Naive thymus-derived CD4-positive, alpha-beta T cell (primary cell): ENCODE measurements at regions not wholly inside any gene's neighbourhood (a gene's known extent, or its start where the extent isn't known, plus 50 kb on each side); places are given as distances from the start of the nearest gene placed in this dataset.

Source experiments
- ATAC-seq: fragments of 150-1000 bp; cut with Tn5 transposase; 2 replicates; pipeline ENCODE4 v1.10.0; 2021; ENCODE audit warnings: mild to moderate bottlenecking, moderate library complexity
- CTCF ChIA-PET: fragments of 350-600 bp; sonication (Branson Sonifier 250); formaldehyde crosslinking; loops from one replicate; lab custom pipeline; 2021; ENCODE audit warnings: antibody characterized with exemption; lab: Charles Lee
- POLR2A ChIA-PET: fragments of 350-600 bp; sonication (Branson Sonifier 250); formaldehyde crosslinking; loops from one replicate; lab custom pipeline; 2021; ENCODE audit warnings: antibody characterized with exemption, inconsistent platforms; lab: Charles Lee
- DNase-seq, 9 donors: peaks; one replicate each; pipeline versions ENCODE4 v3.0.0 to v3.0.0-alpha.2; 2020 to 2022; ENCODE audit warnings: mixed read lengths in 1 of 9
- H3K27ac ChIP-seq: one replicate; pipeline ENCODE4 v1.7.0; 2013; ENCODE audit warnings: mild to moderate bottlenecking, low read depth, low read length, moderate library complexity
- H3K27me3 ChIP-seq, 2 donors: one replicate each; pipeline ENCODE4 v1.7.0; 2013; ENCODE audit warnings: low read length in 2 of 2, mild to moderate bottlenecking in 2 of 2, moderate library complexity in 2 of 2; ENCODE audit not compliant: control insufficient read depth in 2 of 2, insufficient read depth in 2 of 2
- H3K36me3 ChIP-seq, 3 experiments: 1 replicate in 2 of 3; 2 replicates in 1 of 3; pipeline ENCODE4 v1.7.0; 2013; ENCODE audit warnings: low read length in 3 of 3, mild to moderate bottlenecking in 3 of 3, moderate library complexity in 1 of 3; ENCODE audit not compliant: insufficient read depth in 3 of 3, control insufficient read depth in 2 of 3
- H3K4me1 ChIP-seq, 2 donors: one replicate each; pipeline ENCODE4 v1.7.0; 2013; ENCODE audit warnings: low read length in 2 of 2, mild to moderate bottlenecking in 2 of 2, moderate library complexity in 1 of 2; ENCODE audit not compliant: control insufficient read depth in 2 of 2, insufficient read depth in 2 of 2
- H3K4me3 ChIP-seq: 2 replicates; pipeline ENCODE4 v1.7.0; 2013; ENCODE audit warnings: mild to moderate bottlenecking, low read length
- H3K9me3 ChIP-seq, 3 experiments: 1 replicate in 2 of 3; 2 replicates in 1 of 3; pipeline ENCODE4 v1.7.0; 2013; ENCODE audit warnings: low read length in 3 of 3; ENCODE audit not compliant: control insufficient read depth in 2 of 3
- H3K27ac Mint-ChIP-seq, 9 donors: one replicate each; pipeline ENCODE4 v1.8.0; 2020 to 2022; ENCODE audit warnings: mixed read lengths in 9 of 9, mild to moderate bottlenecking in 8 of 9, moderate library complexity in 5 of 9, inconsistent platforms in 2 of 9
- H3K27me3 Mint-ChIP-seq, 5 donors: one replicate each; pipeline ENCODE4 v1.8.0; 2021 to 2022; ENCODE audit warnings: mixed read lengths in 5 of 5, mild to moderate bottlenecking in 1 of 5
- H3K36me3 Mint-ChIP-seq, 5 donors: one replicate each; pipeline ENCODE4 v1.8.0; 2020 to 2022; ENCODE audit warnings: mixed read lengths in 5 of 5, mild to moderate bottlenecking in 3 of 5, inconsistent platforms in 1 of 5
- H3K4me1 Mint-ChIP-seq, 7 donors: one replicate each; pipeline ENCODE4 v1.8.0; 2020 to 2022; ENCODE audit warnings: mixed read lengths in 7 of 7, mild to moderate bottlenecking in 3 of 7, inconsistent platforms in 1 of 7
- H3K4me3 Mint-ChIP-seq, 10 donors: one replicate each; pipeline ENCODE4 v1.8.0; 2020 to 2022; ENCODE audit warnings: mild to moderate bottlenecking in 10 of 10, mixed read lengths in 10 of 10, moderate library complexity in 6 of 10, inconsistent platforms in 2 of 10
- H3K9me3 Mint-ChIP-seq, 11 donors: one replicate each; pipeline ENCODE4 v1.8.0; 2020 to 2022; ENCODE audit warnings: mixed read lengths in 11 of 11, mild to moderate bottlenecking in 4 of 11, inconsistent platforms in 1 of 11, moderate library complexity in 1 of 11
- intact Hi-C, 2 donors: fragments of 100-400 bp; cut with micrococcal nuclease; formaldehyde crosslinking; loops; one replicate each; pipeline ENCODE4 v1.15.1; 2023

GRCh38 chr12:94749455-94749854, 99.1 kb upstream of the TMCC3 start:
- intact Hi-C loops = no loop called here
- Mint-ChIP-seq H3K9me3 (peaks cover 0 to 8% (median 0%) of the 10 kb centered on the region in 11 donors), H3K4me3 (peak overlapping the region in 1 of 10 donors; percentile 22), H3K27ac (no peak overlapping the region), H3K36me3 (no peaks in the 10 kb centered on the region), H3K4me1 (peaks cover 0 to 3% (median 0%) of the 10 kb centered on the region in 7 donors), H3K27me3 (peaks cover 6 to 18% (median 11%) of the 10 kb centered on the region in 5 donors)
- Histone ChIP-seq H3K4me1 (no peaks in the 10 kb centered on the region), H3K27ac (no peak overlapping the region), H3K36me3 (no peaks in the 10 kb centered on the region), H3K27me3 (no peaks in the 10 kb centered on the region), H3K9me3 (no peaks in the 10 kb centered on the region), H3K4me3 (no peak overlapping the region)
- CTCF ChIA-PET = no interaction called here
- DNase-seq (no peak), ATAC-seq (no peak)
- POLR2A ChIA-PET = no interaction called here

GRCh38 chr12:94748726-94749421, 98.5 kb upstream of the TMCC3 start:
- Mint-ChIP-seq H3K4me3 (no peak overlapping the region), H3K36me3 (no peaks in the 10 kb centered on the region), H3K27ac (no peak overlapping the region), H3K27me3 (peaks cover 6 to 19% (median 11%) of the 10 kb centered on the region in 5 donors), H3K4me1 (peaks cover 0 to 3% (median 0%) of the 10 kb centered on the region in 7 donors), H3K9me3 (peaks cover 0 to 8% (median 0%) of the 10 kb centered on the region in 11 donors)
- no peak for ATAC-seq
- ChIA-PET POLR2A (interaction anchor here (0.7 kb wide), 1 partner anchor 307 kb away, joined by 3 read pairs; no protein-coding TSS in a partner anchor), CTCF (no interaction called here)
- Histone ChIP-seq H3K4me1 (no peaks in the 10 kb centered on the region), H3K27me3 (no peaks in the 10 kb centered on the region), H3K36me3 (no peaks in the 10 kb centered on the region), H3K27ac (no peak overlapping the region), H3K4me3 (no peak overlapping the region), H3K9me3 (no peaks in the 10 kb centered on the region)
- no peak for DNase-seq
- intact Hi-C loops = no loop called here

- Mint-ChIP-seq H3K9me3 (peaks cover 0 to 8% (median 0%) of the 10 kb centered on the region in 11 donors), H3K4me1 (no peaks in the 10 kb centered on the region), H3K27me3 (peaks cover under 1 to 16% (median 10%) of the 10 kb centered on the region in 5 donors), H3K4me3 (no peak overlapping the region), H3K36me3 (no peaks in the 10 kb centered on the region), H3K27ac (peak overlapping the region in 1 of 9 donors; percentile 7)
- no peaks in the 10 kb centered on the region for H3K27me3 ChIP-seq
- ATAC-seq (no peak), DNase-seq (no peak)
- no peaks in the 10 kb centered on the region for H3K4me1 ChIP-seq
- ChIA-PET CTCF (no interaction called here), POLR2A (no interaction called here)
- H3K27ac ChIP-seq = no peak overlapping the region
- intact Hi-C loops = no loop called here
- no peaks in the 10 kb centered on the region for H3K9me3 ChIP-seq
- no peaks in the 10 kb centered on the region for H3K36me3 ChIP-seq
- H3K4me3 ChIP-seq = no peak overlapping the region
Measured at GRCh38 chr12:94745562-94745961, 95.2 kb upstream of the TMCC3 start.

- H3K36me3 ChIP-seq = no peaks in the 10 kb centered on the region
- H3K4me3 ChIP-seq = no peak overlapping the region
- Mint-ChIP-seq H3K27me3 (peaks cover 11 to 21% (median 19%) of the 10 kb centered on the region in 5 donors), H3K36me3 (no peaks in the 10 kb centered on the region), H3K27ac (no peak overlapping the region), H3K4me1 (no peaks in the 10 kb centered on the region), H3K4me3 (no peak overlapping the region), H3K9me3 (peaks cover 0 to 8% (median 0%) of the 10 kb centered on the region in 11 donors)
- H3K4me1 ChIP-seq = no peaks in the 10 kb centered on the region
- ATAC-seq = no peak
- no peaks in the 10 kb centered on the region for H3K27me3 ChIP-seq
- H3K9me3 ChIP-seq = no peaks in the 10 kb centered on the region
- CTCF ChIA-PET = no interaction called here
- POLR2A ChIA-PET = no interaction called here
- H3K27ac ChIP-seq = no peak overlapping the region
- no peak for DNase-seq
- intact Hi-C loops = no loop called here
Measured at GRCh38 chr12:94743174-94743573, 92.8 kb upstream of the TMCC3 start.

GRCh38 chr12:94740601-94741362, 90.4 kb upstream of the TMCC3 start:
- ChIA-PET CTCF (interaction anchor here (0.6 kb wide), 1 partner anchor 1364 kb away, joined by 3 read pairs; no protein-coding TSS in a partner anchor), POLR2A (no interaction called here)
- Mint-ChIP-seq H3K36me3 (no peaks in the 10 kb centered on the region), H3K27ac (no peak overlapping the region), H3K27me3 (peaks cover 16 to 21% (median 18%) of the 10 kb centered on the region in 5 donors), H3K4me1 (no peaks in the 10 kb centered on the region), H3K4me3 (no peak overlapping the region), H3K9me3 (no peaks in the 10 kb centered on the region)
- DNase-seq = no peak
- Histone ChIP-seq H3K36me3 (no peaks in the 10 kb centered on the region), H3K27ac (no peak overlapping the region), H3K4me3 (no peak overlapping the region), H3K9me3 (no peaks in the 10 kb centered on the region), H3K27me3 (no peaks in the 10 kb centered on the region), H3K4me1 (no peaks in the 10 kb centered on the region)
- intact Hi-C loops = no loop called here
- ATAC-seq = no peak

DNA sequence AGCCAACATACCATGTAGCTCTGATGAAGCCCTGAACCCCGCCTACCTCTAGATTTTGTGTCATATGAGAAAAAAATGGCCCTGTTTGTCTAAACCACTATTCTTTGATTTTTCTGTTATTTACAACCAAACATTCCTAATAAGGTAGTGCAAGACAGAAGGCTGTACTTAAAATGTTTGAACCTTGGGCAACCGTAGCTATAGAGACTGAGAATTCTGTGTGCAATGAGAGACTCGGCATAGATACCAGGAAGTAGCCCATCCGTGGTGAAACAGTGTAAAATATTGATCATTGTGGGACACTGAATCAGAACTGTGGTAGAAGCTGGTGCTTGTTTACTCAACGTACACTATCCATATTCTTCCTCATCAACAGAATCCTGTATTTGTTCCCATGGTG, 86.5 kb upstream of the TMCC3 start:
- Histone ChIP-seq H3K27me3 (no peaks in the 10 kb centered on the region), H3K36me3 (no peaks in the 10 kb centered on the region), H3K27ac (no peak overlapping the region), H3K4me3 (no peak overlapping the region), H3K9me3 (no peaks in the 10 kb centered on the region), H3K4me1 (no peaks in the 10 kb centered on the region)
- Mint-ChIP-seq H3K9me3 (no peaks in the 10 kb centered on the region), H3K4me3 (no peak overlapping the region), H3K27ac (no peak overlapping the region), H3K36me3 (no peaks in the 10 kb centered on the region), H3K27me3 (peaks cover 14 to 28% (median 21%) of the 10 kb centered on the region in 5 donors), H3K4me1 (no peaks in the 10 kb centered on the region)
- ChIA-PET CTCF (no interaction called here), POLR2A (no interaction called here)
- ATAC-seq (no peak), DNase-seq (no peak)
- intact Hi-C loops = no loop called here
